HepG2 (cell line): ENCODE measurements at regions not wholly inside any gene's neighbourhood (a gene's known extent, or its start where the extent isn't known, plus 50 kb on each side); places are given as distances from the start of the nearest gene placed in this dataset.

Source experiments
- ATAC-seq: fragments of 200-7000 bp; cut with Tn5 transposase; 3 replicates; pipeline ENCODE4 v1.9.1; 2020; ENCODE audit warnings: mild to moderate bottlenecking, moderate library complexity
- BruUV-seq: library from RNA; stranded (reverse); fragments of 400-500 nt; replicated peaks from 2 replicates; lab custom pipeline; 2021; lab: Mats Ljungman, UMichigan
- CTCF ChIA-PET: fragments of 300-600 bp; formaldehyde crosslinking; extraction: SDS; loops from one replicate; lab custom pipeline; 2021; ENCODE audit warnings: low total read pairs, inconsistent platforms, low intra/inter-chr PET ratio; lab: Yijun Ruan, JAX
- POLR2A ChIA-PET: fragments of 350-600 bp; sonication (Branson Sonifier 250); formaldehyde crosslinking; loops from one replicate; lab custom pipeline; 2020; ENCODE audit warnings: antibody characterized with exemption, inconsistent platforms; lab: Yijun Ruan, JAX
- DNase-seq: peaks from one replicate; pipeline ENCODE4 v3.0.0-alpha.2; 2015; ENCODE audit warnings: low spot score
- FAIRE-seq: peaks from 3 replicates; lab custom pipeline; 2011; peaks lifted over from hg19 to GRCh38; lab: Jason Lieb, UNC
- H2AFZ ChIP-seq: one replicate; pipeline ENCODE4 v1.6.1; 2011; ENCODE audit warnings: low read length, inconsistent platforms
- H3K27ac ChIP-seq: fragments of 300-600 bp; 3 replicates; pipeline ENCODE4 v1.8.0; 2011; ENCODE audit warnings: mixed run types, mild to moderate bottlenecking, mixed read lengths, low read length, inconsistent platforms; ENCODE audit not compliant: insufficient read depth; ENCODE audit errors: extremely low read length
- H3K27me3 ChIP-seq, 2 experiments: fragments of 200-600 bp in 1 of 2; 2 replicates in 1 of 2; 3 replicates in 1 of 2; pipeline versions ENCODE4 v1.6.0 to v1.8.0; 2011; ENCODE audit warnings: low read length in 2 of 2, mild to moderate bottlenecking in 2 of 2, moderate library complexity in 2 of 2, inconsistent platforms in 1 of 2; ENCODE audit not compliant: insufficient read depth in 2 of 2, control insufficient read depth in 1 of 2
- H3K36me3 ChIP-seq, 2 experiments: fragments of 200-600 bp in 1 of 2; replicated peaks in 1 of 2; 2 replicates in 1 of 2; 3 replicates in 1 of 2; pipeline versions ENCODE4 v1.5.1 to v1.8.0; 2011; ENCODE audit warnings: low read length in 2 of 2, inconsistent platforms in 1 of 2; ENCODE audit not compliant: insufficient read depth in 2 of 2, control insufficient read depth in 1 of 2
- H3K4me1 ChIP-seq: 2 replicates; pipeline ENCODE4 v1.5.1; 2012; ENCODE audit warnings: low read length, inconsistent platforms; ENCODE audit not compliant: insufficient read depth
- H3K4me2 ChIP-seq: 2 replicates; pipeline ENCODE4 v1.6.0; 2011; ENCODE audit warnings: low read depth, low read length, inconsistent platforms
- H3K4me3 ChIP-seq, 3 experiments: fragments of 200-600 bp in 1 of 3; sonication (generic), shearing (Covaris generic) in 1 of 3; replicated peaks in 1 of 3; 2 replicates each; pipeline ENCODE4 v1.5.1; 2011 to 2016; ENCODE audit warnings: low read length in 3 of 3, inconsistent platforms in 2 of 3, low read depth in 2 of 3, mild to moderate bottlenecking in 2 of 3, control low read depth in 1 of 3, mixed read lengths in 1 of 3; ENCODE audit not compliant: insufficient read depth in 1 of 3
- H3K79me2 ChIP-seq: one replicate; pipeline ENCODE4 v1.6.1; 2011; ENCODE audit warnings: low read length, inconsistent platforms; ENCODE audit not compliant: insufficient read depth
- H3K9ac ChIP-seq: 2 replicates; pipeline ENCODE4 v1.6.0; 2011; ENCODE audit warnings: mild to moderate bottlenecking, low read depth, low read length, inconsistent platforms; ENCODE audit not compliant: insufficient read depth
- H3K9me3 ChIP-seq: 2 replicates; pipeline ENCODE4 v1.5.1; 2012; ENCODE audit warnings: mild to moderate bottlenecking, low read length
- H4K20me1 ChIP-seq: 2 replicates; pipeline ENCODE4 v1.6.0; 2011; ENCODE audit warnings: inconsistent platforms, mild to moderate bottlenecking, low read length, moderate library complexity; ENCODE audit not compliant: insufficient read depth
- ARID4A ChIP-seq: sonication (generic); formaldehyde crosslinking; IDR thresholded peaks from 2 replicates; pipeline ENCODE4 v1.5.0; 2020; ENCODE audit warnings: mild to moderate bottlenecking, missing genetic modification reagents, borderline replicate concordance
- CSRNP1 ChIP-seq: sonication (generic); formaldehyde crosslinking; IDR thresholded peaks from 2 replicates; pipeline ENCODE4 v1.8.1; 2023; ENCODE audit warnings: mild to moderate bottlenecking, missing genetic modification reagents
- DBP ChIP-seq: sonication (generic); formaldehyde crosslinking; IDR thresholded peaks from 2 replicates; pipeline ENCODE4 v1.4.0; 2020; ENCODE audit warnings: missing genetic modification reagents; ENCODE audit errors: not compliant biosample characterization
- DNMT3B ChIP-seq: conservative IDR thresholded peaks from 2 replicates; pipeline ENCODE4 v1.6.1; 2016; ENCODE audit warnings: missing biosample characterization, control low read depth
- KMT2B ChIP-seq: IDR thresholded peaks from 2 replicates; pipeline ENCODE4 v1.6.1; 2016; ENCODE audit warnings: missing genetic modification reagents, missing compliant biosample characterization
- MATR3 ChIP-seq: sonication (generic); formaldehyde crosslinking; IDR thresholded peaks from 2 replicates; pipeline ENCODE4 v1.4.0; 2020; ENCODE audit warnings: missing genetic modification reagents
- SIN3A ChIP-seq: IDR thresholded peaks from 2 replicates; pipeline ENCODE4 v1.6.1; 2011; ENCODE audit warnings: low read depth, mild to moderate bottlenecking, control low read depth, low read length, borderline replicate concordance
- SMARCE1 ChIP-seq: fragments of 450-650 bp; IDR thresholded peaks from 2 replicates; pipeline ENCODE4 v1.6.1; 2017; ENCODE audit warnings: borderline replicate concordance
- TBX2 ChIP-seq: sonication (generic); formaldehyde crosslinking; IDR thresholded peaks from 2 replicates; pipeline ENCODE4 v1.5.0; 2020; ENCODE audit warnings: missing genetic modification reagents, mild to moderate bottlenecking, borderline replicate concordance
- XBP1 ChIP-seq: sonication (generic); formaldehyde crosslinking; IDR thresholded peaks from 2 replicates; pipeline ENCODE4 v1.5.0; 2020; ENCODE audit warnings: missing genetic modification reagents
- ZBTB44 ChIP-seq: sonication (generic); formaldehyde crosslinking; IDR thresholded peaks from 2 replicates; pipeline ENCODE4 v1.4.0; 2020; ENCODE audit warnings: missing genetic modification reagents
- ZMAT5 ChIP-seq: sonication (generic); formaldehyde crosslinking; IDR thresholded peaks from 2 replicates; pipeline ENCODE4 v1.5.0; 2020; ENCODE audit warnings: mild to moderate bottlenecking, low read depth, missing genetic modification reagents, borderline replicate concordance
- ZNF143 ChIP-seq: sonication (generic); formaldehyde crosslinking; IDR thresholded peaks from 2 replicates; pipeline ENCODE4 v1.4.0; 2020; ENCODE audit warnings: missing genetic modification reagents
- ZNF180 ChIP-seq: sonication (generic); formaldehyde crosslinking; IDR thresholded peaks from 2 replicates; pipeline ENCODE4 v1.4.0; 2020; ENCODE audit warnings: low read depth, missing genetic modification reagents, borderline replicate concordance
- ZNF639 ChIP-seq: conservative IDR thresholded peaks from 2 replicates; pipeline ENCODE4 v1.6.1; 2018; ENCODE audit warnings: missing genetic modification reagents
- ZSCAN9 ChIP-seq: IDR thresholded peaks from 2 replicates; pipeline ENCODE4 v1.6.1; 2016; ENCODE audit warnings: borderline replicate concordance
- WGBS: methylation state at CpG from one replicate; pipeline ENCODE4 v1.1.6; 2017; ENCODE audit warnings: low lambda C conversion rate; 5-methylcytosine and 5-hydroxymethylcytosine counted together
- in situ Hi-C: cut with HindIII; loops from 2 replicates; pipeline ENCODE4 v1.10.0; 2017; ENCODE audit warnings: low pct_unique_long_range_greater_than_20kb; ENCODE audit not compliant: extremely low pct_ligation_motif_present
- intact Hi-C: fragments of 100-400 bp; cut with micrococcal nuclease; formaldehyde crosslinking; loops from one replicate; pipeline ENCODE4 v1.10.0; 2022; ENCODE audit not compliant: unreplicated experiment

GRCh38 chr12:18990856-18991255 lies 138.7 kb upstream of the PLEKHA5 start:
- no peak overlapping the region for H3K9ac ChIP-seq
- FAIRE-seq (no peak), ATAC-seq (no peak), DNase-seq (no peak)
- intact Hi-C loops: no loop called here
- no peak overlapping the region for H3K27ac ChIP-seq
- H3K27me3 ChIP-seq: no peaks in the 10 kb centered on the region; a peak in 1 of 5 replicates
- no peaks in the 10 kb centered on the region for H3K4me1 ChIP-seq
- H3K4me3 ChIP-seq: no peak overlapping the region
- H2AFZ ChIP-seq: no peak overlapping the region
- no peaks in the 10 kb centered on the region for H4K20me1 ChIP-seq
- 24% methylated on average over 2 of the region's 2 CpGs for WGBS
- H3K36me3 ChIP-seq: no peaks in the 10 kb centered on the region
- no TSS peak for BruUV-seq
- ChIA-PET CTCF (no interaction called here), POLR2A (no interaction called here)
- no peaks in the 10 kb centered on the region for H3K79me2 ChIP-seq
- H3K9me3 ChIP-seq: no peaks in the 10 kb centered on the region
- H3K4me2 ChIP-seq: no peak overlapping the region
- in situ Hi-C loops: no loop called here
- TF ChIP-seq ZBTB44 (no peak), ZMAT5 (CRISPR knock-in tag) (no peak), SMARCE1 (no peak), KMT2B (CRISPR knock-in tag) (no peak), TBX2 (CRISPR knock-in tag) (no peak), ZNF180 (no peak), ZNF639 (CRISPR knock-in tag) (no peak), XBP1 (CRISPR knock-in tag) (no peak), ZSCAN9 (CRISPR knock-in tag) (no peak), ZNF143 (CRISPR knock-in tag) (no peak), DNMT3B (CRISPR knock-in tag) (no peak), SIN3A (no peak), MATR3 (no peak), CSRNP1 (no peak), DBP (CRISPR knock-in tag) (no peak), ARID4A (CRISPR knock-in tag) (no peak)
